ENCODE measurements at regions not wholly inside any gene's neighbourhood (a gene's known extent, or its start where the extent isn't known, plus 50 kb on each side); places are given as distances from the start of the nearest gene placed in this dataset.

- no peak for TF ChIP-seq ZNF512 (tag; IDR thresholded peaks at IDR 0.05)
- TF ChIP-seq PPARD (CRISPR knock-in tag; IDR thresholded peaks at IDR 0.05) = no peak
These were observed 179.9 kb downstream of the DTHD1 start (continued) for GRCh38 chr4:36461344-36461743.

- no peak overlapping the region for H3K4me3 ChIP-seq
- no peak overlapping the region for H2AFZ ChIP-seq (ENCODE audit: low read depth, low read length)
- in situ Hi-C loops (cut with MboI) = no loop called here
- no peak overlapping the region for H3K4me2 ChIP-seq (ENCODE audit: insufficient read depth, low read length)
- intact Hi-C loops (cut with micrococcal nuclease) = no loop called here
- WGBS (ENCODE audit: insufficient coverage, low coverage, missing lambda C conversion rate) = 0% methylated on average over 2 of the region's 2 CpGs
- H3K4me1 ChIP-seq (replicated peaks in 1 of 2; ENCODE audit: control insufficient read depth in 2 of 2, insufficient read depth in 2 of 2, low read length in 2 of 2) = no peaks in the 10 kb centered on the region
- no TSS peak for BruUV-seq (replicated peaks)
- no peak overlapping the region for H3K27ac ChIP-seq (ENCODE audit: extremely low read depth, low read depth, low read length)
- ATAC-seq (no peak), FAIRE-seq (no peak), DNase-seq (ENCODE audit: extremely low read depth in 1 of 4, low spot score in 3 of 4) (no peak)
- no peaks in the 10 kb centered on the region for H3K9me1 ChIP-seq (ENCODE audit: control insufficient read depth, insufficient read depth, low read length)
- H3K27me3 ChIP-seq (ENCODE audit: control insufficient read depth in 2 of 2, insufficient read depth in 2 of 2, low read length in 2 of 2) = no peaks in the 10 kb centered on the region
- ChIA-PET POLR2A (no interaction called here), CTCF (ENCODE audit: low intra/inter-chr PET ratio) (interaction anchor here (0.6 kb wide), 1 partner anchor 100 kb away, joined by 3 read pairs; no protein-coding TSS in a partner anchor)
- TF ChIP-seq ZNF512 (tag; IDR thresholded peaks at IDR 0.05) (no peak), ZNF124 (CRISPR knock-in tag; IDR thresholded peaks at IDR 0.05) (no peak), E4F1 (CRISPR knock-in tag; IDR thresholded peaks at IDR 0.05; ENCODE audit: borderline replicate concordance) (no peak), ZBED1 (IDR thresholded peaks at IDR 0.05) (no peak), HES1 (IDR thresholded peaks at IDR 0.05; ENCODE audit: low read depth) (no peak), CBFA2T3 (IDR thresholded peaks at IDR 0.05) (no peak), GABPA (tag; conservative IDR thresholded peaks at IDR 0.05; ENCODE audit: low read depth) (no peak), ZNF316 (IDR thresholded peaks at IDR 0.05) (0 out of 2 replicates have a peak, but pooled peaks have one; percentile 10), RBBP5 (IDR thresholded peaks at IDR 0.05; ENCODE audit: borderline replicate concordance, insufficient read depth, low read length, poor library complexity, severe bottlenecking) (no peak)
- no peaks in the 10 kb centered on the region for H3K9me3 ChIP-seq (replicated peaks; ENCODE audit: control insufficient read depth, insufficient read depth, low read depth, low read length)
- H4K20me1 ChIP-seq (replicated peaks; ENCODE audit: control insufficient read depth, insufficient read depth, low read length) = no peaks in the 10 kb centered on the region
- H3K36me3 ChIP-seq (ENCODE audit: control insufficient read depth, insufficient read depth, low read length) = no peaks in the 10 kb centered on the region
- no peak overlapping the region for H3K9ac ChIP-seq (ENCODE audit: insufficient read depth in 1 of 2, low read depth in 2 of 2, low read length in 2 of 2)
- no peaks in the 10 kb centered on the region for H3K79me2 ChIP-seq (ENCODE audit: control insufficient read depth, insufficient read depth, low read length)
These were observed 186.3 kb downstream of the DTHD1 start for GRCh38 chr4:36467670-36468069.
